H1 (cell line): ENCODE measurements at regions not wholly inside any gene's neighbourhood (a gene's known extent, or its start where the extent isn't known, plus 50 kb on each side); places are given as distances from the start of the nearest gene placed in this dataset.

Experiments
- CTCF ChIA-PET: fragments of 300-600 bp; sonication (Branson Sonifier 250); formaldehyde crosslinking; loops from one replicate; lab custom pipeline; 2021; ENCODE audit not compliant: partially characterized antibody; lab: Charles Lee
- POLR2A ChIA-PET: fragments of 300-600 bp; sonication (Branson Sonifier 250); formaldehyde crosslinking; loops from one replicate; lab custom pipeline; 2021; ENCODE audit warnings: inconsistent platforms; ENCODE audit not compliant: partially characterized antibody; lab: Charles Lee
- DNase-seq, 2 experiments: peaks; one replicate each; pipeline versions ENCODE4 v3.0.0 to v3.0.0-alpha.2; 2010 to 2022; ENCODE audit warnings: low spot score in 2 of 2, low read depth in 1 of 2, mixed read lengths in 1 of 2
- FAIRE-seq: peaks from 2 replicates; lab custom pipeline; 2011; peaks lifted over from hg19 to GRCh38; lab: Jason Lieb, UNC
- H2AFZ ChIP-seq: 2 replicates; pipeline ENCODE4 v1.8.1; 2012; ENCODE audit warnings: low read length, inconsistent platforms
- H2AK5ac ChIP-seq: 2 replicates; pipeline ENCODE4 v1.6.1; 2013; ENCODE audit warnings: low read depth, low read length
- H2BK120ac ChIP-seq: replicated peaks from 2 replicates; pipeline ENCODE3; 2013; ENCODE audit warnings: low read depth, low read length, inconsistent platforms
- H2BK12ac ChIP-seq: 2 replicates; pipeline ENCODE4 v1.6.1; 2013; ENCODE audit warnings: low read depth, low read length
- H2BK15ac ChIP-seq: 2 replicates; pipeline ENCODE4 v1.6.1; 2013; ENCODE audit warnings: low read length
- H2BK20ac ChIP-seq: 2 replicates; pipeline ENCODE4 v1.6.1; 2013; ENCODE audit warnings: low read length
- H2BK5ac ChIP-seq: 2 replicates; pipeline ENCODE4 v1.6.1; 2013; ENCODE audit warnings: low read depth, low read length
- H3K14ac ChIP-seq: 2 replicates; pipeline ENCODE4 v1.6.1; 2013; ENCODE audit warnings: inconsistent platforms; ENCODE audit not compliant: insufficient read length
- H3K18ac ChIP-seq: 2 replicates; pipeline ENCODE4 v1.6.1; 2013; ENCODE audit warnings: low read length; ENCODE audit errors: extremely low read depth
- H3K23ac ChIP-seq: 2 replicates; pipeline ENCODE4 v1.6.1; 2013; ENCODE audit warnings: inconsistent platforms; ENCODE audit not compliant: insufficient read length
- H3K23me2 ChIP-seq: 2 replicates; pipeline ENCODE4 v1.6.1; 2013; ENCODE audit warnings: low read depth, low read length
- H3K27ac ChIP-seq: 2 replicates; pipeline ENCODE4 v1.6.1; 2011; ENCODE audit warnings: low read depth, low read length, inconsistent platforms
- H3K27me3 ChIP-seq, 4 experiments: replicated peaks in 1 of 4; 1 replicate in 1 of 4; 2 replicates in 3 of 4; pipeline versions ENCODE4 v1.6.1 to v1.8.1; 2011 to 2013; ENCODE audit warnings: low read length in 3 of 4, mild to moderate bottlenecking in 3 of 4, inconsistent platforms in 2 of 4, mixed read lengths in 2 of 4, moderate library complexity in 1 of 4; ENCODE audit not compliant: control insufficient read depth in 3 of 4, insufficient read depth in 3 of 4; ENCODE audit errors: extremely low read depth in 1 of 4
- H3K36me3 ChIP-seq, 4 experiments: 2 replicates each; pipeline versions ENCODE4 v1.6.1 to v1.8.1; 2011 to 2013; ENCODE audit warnings: mild to moderate bottlenecking in 4 of 4, low read length in 3 of 4, moderate library complexity in 2 of 4, control low read depth in 1 of 4, inconsistent platforms in 1 of 4; ENCODE audit not compliant: insufficient read depth in 4 of 4, control insufficient read depth in 2 of 4
- H3K4ac ChIP-seq: replicated peaks from 2 replicates; pipeline ENCODE3; 2013; ENCODE audit warnings: low read length, low read depth, mixed read lengths, inconsistent platforms; ENCODE audit not compliant: insufficient read length
- H3K4me1 ChIP-seq, 4 experiments: replicated peaks in 1 of 4; 1 replicate in 1 of 4; 2 replicates in 3 of 4; pipeline versions ENCODE4 v1.6.1 to v1.8.1; 2011 to 2013; ENCODE audit warnings: low read length in 3 of 4, inconsistent platforms in 2 of 4, mixed read lengths in 1 of 4; ENCODE audit not compliant: insufficient read depth in 4 of 4, control insufficient read depth in 3 of 4
- H3K4me2 ChIP-seq, 2 experiments: 2 replicates each; pipeline versions ENCODE4 v1.6.1 to v1.8.1; 2011 to 2013; ENCODE audit warnings: low read depth in 2 of 2, low read length in 2 of 2, control low read depth in 1 of 2, inconsistent platforms in 1 of 2, mild to moderate bottlenecking in 1 of 2; ENCODE audit not compliant: insufficient read depth in 1 of 2
- H3K4me3 ChIP-seq, 4 experiments: fragments of 200-600, 300-600 bp in 1 of 4; sonication (generic), shearing (Covaris generic), sonication (Bioruptor Twin) in 1 of 4; 2 replicates each; pipeline versions ENCODE4 v1.5.1 to v1.8.1; 2011 to 2016; ENCODE audit warnings: low read length in 4 of 4, low read depth in 3 of 4, control low read depth in 2 of 4, inconsistent platforms in 2 of 4, mild to moderate bottlenecking in 2 of 4, mixed read lengths in 1 of 4, moderate library complexity in 1 of 4; ENCODE audit not compliant: insufficient read depth in 2 of 4; ENCODE audit errors: extremely low read depth in 1 of 4
- H3K56ac ChIP-seq: replicated peaks from 2 replicates; pipeline ENCODE3; 2013; ENCODE audit warnings: low read depth, mild to moderate bottlenecking, mixed read lengths, low read length, inconsistent platforms; ENCODE audit not compliant: insufficient read length
- H3K79me1 ChIP-seq: 2 replicates; pipeline ENCODE4 v1.6.1; 2013; ENCODE audit warnings: low read depth, low read length, control low read depth
- H3K79me2 ChIP-seq, 2 experiments: 2 replicates each; pipeline versions ENCODE4 v1.6.1 to v1.8.1; 2012 to 2013; ENCODE audit warnings: low read length in 2 of 2, mild to moderate bottlenecking in 2 of 2, inconsistent platforms in 1 of 2; ENCODE audit not compliant: insufficient read depth in 2 of 2, control insufficient read depth in 1 of 2
- H3K9ac ChIP-seq, 4 experiments: replicated peaks in 1 of 4; 1 replicate in 1 of 4; 2 replicates in 3 of 4; pipeline versions ENCODE4 v1.6.1 to v1.8.1; 2011 to 2013; ENCODE audit warnings: low read depth in 3 of 4, low read length in 3 of 4, control low read depth in 2 of 4, mild to moderate bottlenecking in 2 of 4, moderate library complexity in 2 of 4, inconsistent platforms in 1 of 4; ENCODE audit errors: extremely low read depth in 1 of 4
- H3K9me3 ChIP-seq, 2 experiments: 2 replicates each; pipeline versions ENCODE4 v1.6.1 to v1.8.1; 2012 to 2013; ENCODE audit warnings: mild to moderate bottlenecking in 2 of 2, moderate library complexity in 2 of 2, control low read depth in 1 of 2, inconsistent platforms in 1 of 2, low read depth in 1 of 2, low read length in 1 of 2, mixed read lengths in 1 of 2; ENCODE audit not compliant: insufficient read depth in 2 of 2
- H4K20me1 ChIP-seq, 2 experiments: replicated peaks in 1 of 2; 2 replicates each; pipeline versions ENCODE3 to v1.8.1; 2011 to 2013; ENCODE audit warnings: inconsistent platforms in 2 of 2, low read length in 2 of 2, mild to moderate bottlenecking in 1 of 2; ENCODE audit not compliant: insufficient read depth in 2 of 2, control insufficient read depth in 1 of 2
- H4K5ac ChIP-seq: 2 replicates; pipeline ENCODE4 v1.6.1; 2013; ENCODE audit warnings: low read length, low read depth, mixed read lengths, inconsistent platforms; ENCODE audit not compliant: insufficient read length
- H4K8ac ChIP-seq: 2 replicates; pipeline ENCODE4 v1.8.0; 2013; ENCODE audit warnings: mild to moderate bottlenecking, moderate library complexity, low read length, inconsistent platforms; ENCODE audit not compliant: insufficient read depth; ENCODE audit errors: extremely low read depth
- H4K91ac ChIP-seq: replicated peaks from 2 replicates; pipeline ENCODE3; 2013; ENCODE audit warnings: low read length, mixed read lengths, inconsistent platforms; ENCODE audit not compliant: insufficient read length
- RBBP5 ChIP-seq: IDR thresholded peaks from 2 replicates; pipeline ENCODE4 v1.7.1; 2012; ENCODE audit warnings: low read depth, mild to moderate bottlenecking, inconsistent platforms, low read length, moderate library complexity, borderline replicate concordance
- WGBS, 2 experiments: shearing (Covaris generic) in 1 of 2; methylation state at CpG; one replicate each; pipeline versions ENCODE4 v1.1.6 to v1.1.7; 2013 to 2015; ENCODE audit warnings: low lambda C conversion rate in 2 of 2, mixed read lengths in 2 of 2, inconsistent platforms in 1 of 2, low coverage in 1 of 2, missing lambda C conversion rate in 1 of 2; ENCODE audit not compliant: insufficient replicate concordance in 2 of 2, insufficient coverage in 1 of 2, insufficient read length in 1 of 2; ENCODE audit errors: extremely low coverage in 1 of 2, missing lambda C conversion rate in 1 of 2; 5-methylcytosine and 5-hydroxymethylcytosine counted together
- TF ChIP-seq, protein P1 (sequence below): IDR thresholded peaks from 2 replicates; pipeline ENCODE4 v1.6.1; 2011; ENCODE audit warnings: low read length, improper control_type of control experiment
- TF ChIP-seq, protein P2 (sequence below): IDR thresholded peaks from 2 replicates; pipeline ENCODE4 v1.6.1; 2012; ENCODE audit warnings: inconsistent platforms

DNA sequence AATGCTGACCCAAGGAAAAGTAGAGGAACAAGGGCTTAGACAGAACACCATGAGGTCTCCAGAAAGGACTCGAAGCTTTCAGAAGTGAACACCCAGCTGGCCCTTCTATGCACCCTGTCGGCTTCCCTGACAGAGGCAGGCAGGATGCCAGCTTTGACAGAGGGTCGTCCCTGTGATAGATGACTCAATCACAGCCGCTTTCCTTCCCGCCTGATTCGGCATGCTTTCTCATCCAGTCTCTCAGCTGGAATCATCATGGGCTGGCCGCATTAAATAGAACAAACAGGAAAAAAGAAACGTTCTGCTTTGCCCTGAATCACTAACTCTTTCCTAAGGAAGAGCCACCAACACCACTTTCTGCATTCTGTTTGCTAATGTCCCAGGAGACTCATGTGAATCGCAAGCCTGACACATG lies 140.3 kb upstream of the RAB12 start:
- Histone ChIP-seq H3K36me3 (no peaks in the 10 kb centered on the region), H3K79me1 (no peaks in the 10 kb centered on the region), H3K4me2 (no peak overlapping the region), H3K56ac (no peak overlapping the region), H3K9ac (no peak overlapping the region), H3K23ac (no peak overlapping the region), H3K18ac (no peak overlapping the region), H4K5ac (no peak overlapping the region), H3K27ac (no peak overlapping the region), H3K4me3 (no peak overlapping the region), H3K9me3 (no peaks in the 10 kb centered on the region), H3K27me3 (no peaks in the 10 kb centered on the region), H2BK15ac (no peak overlapping the region), H3K4me1 (no peaks in the 10 kb centered on the region; a peak in 1 of 7 replicates), H4K91ac (no peak overlapping the region)
- POLR2A ChIA-PET = no interaction called here
- 94% methylated on average over 9 of the region's 9 CpGs; no CpG with 5 or more reads in 1 of the 2 experiments for WGBS, 2 experiments
- TF ChIP-seq, protein P1, sequence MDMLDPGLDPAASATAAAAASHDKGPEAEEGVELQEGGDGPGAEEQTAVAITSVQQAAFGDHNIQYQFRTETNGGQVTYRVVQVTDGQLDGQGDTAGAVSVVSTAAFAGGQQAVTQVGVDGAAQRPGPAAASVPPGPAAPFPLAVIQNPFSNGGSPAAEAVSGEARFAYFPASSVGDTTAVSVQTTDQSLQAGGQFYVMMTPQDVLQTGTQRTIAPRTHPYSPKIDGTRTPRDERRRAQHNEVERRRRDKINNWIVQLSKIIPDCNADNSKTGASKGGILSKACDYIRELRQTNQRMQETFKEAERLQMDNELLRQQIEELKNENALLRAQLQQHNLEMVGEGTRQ = no peak
- TF ChIP-seq, protein P2, sequence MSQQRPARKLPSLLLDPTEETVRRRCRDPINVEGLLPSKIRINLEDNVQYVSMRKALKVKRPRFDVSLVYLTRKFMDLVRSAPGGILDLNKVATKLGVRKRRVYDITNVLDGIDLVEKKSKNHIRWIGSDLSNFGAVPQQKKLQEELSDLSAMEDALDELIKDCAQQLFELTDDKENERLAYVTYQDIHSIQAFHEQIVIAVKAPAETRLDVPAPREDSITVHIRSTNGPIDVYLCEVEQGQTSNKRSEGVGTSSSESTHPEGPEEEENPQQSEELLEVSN = peak; percentile 81
- no peak for TF ChIP-seq RBBP5
- TF ChIP-seq, all 59 proteins: peak for 1
- H3K23me2 ChIP-seq = no peaks in the 10 kb centered on the region
- H3K14ac ChIP-seq = no peak overlapping the region
- no peak overlapping the region for H2AFZ ChIP-seq
- no peak overlapping the region for H2BK20ac ChIP-seq
- DNase-seq (peak in 1 of 2 experiments; percentile 32), FAIRE-seq (no peak)
- no peaks in the 10 kb centered on the region for H4K20me1 ChIP-seq
- H2BK120ac ChIP-seq = no peak overlapping the region
- H2AK5ac ChIP-seq = no peak overlapping the region
- CTCF ChIA-PET = interaction anchor here (4.7 to 6.7 kb wide), 2 partner anchors 10 to 19 kb away, joined by 15 to 82 read pairs; no protein-coding TSS in a partner anchor
- no peak overlapping the region for H3K4ac ChIP-seq
- H3K79me2 ChIP-seq = no peaks in the 10 kb centered on the region
- no peak overlapping the region for H2BK12ac ChIP-seq
- H2BK5ac ChIP-seq = no peak overlapping the region
- H4K8ac ChIP-seq = no peak overlapping the region
